NCI-H1436 treated with DMSO at 0.1 percent for 48 hours (cell line): ENCODE measurements at regions not wholly inside any gene's neighbourhood (a gene's known extent, or its start where the extent isn't known, plus 50 kb on each side); places are given as distances from the start of the nearest gene placed in this dataset.

ENCODE experiments used
- DNase-seq: peaks from one replicate; lab custom pipeline; 2025; lab: John Stamatoyannopoulos, UW

GRCh38 chr13:42722883-42723539, 58.4 kb upstream of the FAM216B start:
- no peak for DNase-seq

- no peak for DNase-seq
These were observed 52.7 kb upstream of the FAM216B start for GRCh38 chr13:42728507-42729180.

GRCh38 chr13:42729857-42730402, 51.5 kb upstream of the FAM216B start:
- no peak for DNase-seq
